Frontal cortex (tissue), 3 donors: ENCODE measurements at regions not wholly inside any gene's neighbourhood (a gene's known extent, or its start where the extent isn't known, plus 50 kb on each side); places are given as distances from the start of the nearest gene placed in this dataset.

ENCODE experiments used
- DNase-seq, 2 donors: peaks; one replicate each; pipeline ENCODE4 v3.0.0; 2012; ENCODE audit warnings: low spot score in 2 of 2
- FAIRE-seq: peaks from 2 replicates; lab custom pipeline; 2012; peaks lifted over from hg19 to GRCh38; lab: Jason Lieb, UNC
- donor health status: control.
- donor health status: control.
- donor health status: control.

DNA sequence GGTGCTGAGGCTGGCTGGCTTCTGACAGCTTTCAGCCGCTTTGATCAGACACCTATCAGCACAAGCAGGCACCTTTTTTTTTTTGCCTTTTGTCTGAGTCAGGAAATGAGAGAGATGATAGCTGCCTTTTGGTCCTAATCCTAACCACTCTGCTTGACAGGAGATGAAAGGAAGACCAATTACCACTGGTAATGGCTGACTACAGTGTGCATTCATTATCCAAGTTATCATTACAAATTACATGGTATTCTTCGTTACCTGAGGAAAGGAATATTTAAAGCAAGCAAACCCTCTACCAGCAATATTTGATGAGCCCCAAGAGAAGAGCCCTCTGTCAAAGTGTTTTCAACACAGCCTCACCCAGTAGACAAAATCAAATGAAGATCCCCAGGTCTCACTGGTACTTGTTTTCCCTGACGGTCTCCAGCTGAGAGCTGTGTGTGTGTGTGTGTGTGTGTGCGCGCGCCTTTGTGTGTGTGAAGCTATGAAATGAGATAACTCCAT is 925.7 kb downstream of the DCDC2C start:
- DNase-seq: no peak
- no peak for FAIRE-seq

GRCh38 chr2:4635289-4635688 is 931.9 kb downstream of the DCDC2C start:
- FAIRE-seq (no peak), DNase-seq (no peak)

- FAIRE-seq: no peak
- no peak for DNase-seq
Measured at GRCh38 chr2:4653991-4654390, 950.6 kb downstream of the DCDC2C start.

GRCh38 chr2:4656326-4656725 is 953.0 kb downstream of the DCDC2C start:
- FAIRE-seq (no peak), DNase-seq (no peak)

DNA sequence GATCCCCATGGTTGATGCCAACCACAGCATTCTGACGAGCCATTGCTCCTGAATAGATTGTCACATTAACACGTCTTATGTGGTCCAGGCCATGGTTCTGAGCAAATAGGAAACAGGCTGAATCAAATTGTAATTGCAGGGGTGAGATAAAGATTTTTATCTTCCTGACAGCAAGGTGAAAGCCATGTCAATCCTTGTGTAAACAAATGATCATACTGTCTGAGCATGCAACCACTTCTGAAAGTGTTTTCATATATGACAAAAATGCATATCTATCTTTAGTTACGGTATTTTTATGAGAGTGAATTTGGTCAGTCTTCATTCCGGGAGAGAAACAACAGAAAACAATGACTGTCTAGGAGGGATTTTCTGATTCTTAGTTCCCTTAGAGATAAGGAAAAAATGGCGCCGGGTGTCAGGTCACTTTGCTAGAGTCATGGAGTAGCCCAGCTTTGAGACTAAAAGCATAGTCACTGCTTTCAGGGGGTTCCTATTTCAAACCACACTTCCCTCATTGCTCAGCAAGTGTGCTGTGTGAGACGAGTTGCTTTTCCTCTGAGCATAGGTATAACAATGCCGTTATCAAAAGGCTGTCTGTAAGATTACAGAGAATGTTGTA is 958.9 kb downstream of the DCDC2C start:
- no peak for FAIRE-seq

GRCh38 chr2:4668381-4668780 is 965.0 kb downstream of the DCDC2C start:
- no peak for DNase-seq
- no peak for FAIRE-seq

More for the DNA sequence above, 958.9 kb downstream of the DCDC2C start:
- DNase-seq: no peak

DNA sequence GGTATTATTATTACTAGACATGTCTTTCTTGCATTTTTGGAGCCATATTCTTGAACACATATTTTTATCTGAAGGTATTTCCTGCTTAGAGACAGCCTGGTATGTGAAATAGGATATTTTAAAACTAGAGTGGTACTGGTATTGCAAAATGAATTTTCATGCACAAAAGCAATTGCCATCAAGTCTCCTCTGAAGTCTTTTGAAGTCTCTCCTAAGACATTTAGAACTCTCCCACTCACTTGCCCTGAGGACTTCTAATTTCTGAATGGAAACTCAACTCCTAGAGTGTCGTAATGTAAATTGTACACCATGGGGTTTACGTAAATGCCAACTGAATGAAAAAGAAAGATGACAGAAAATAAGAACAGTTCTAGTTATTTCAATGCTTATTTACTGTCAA is 967.0 kb downstream of the DCDC2C start:
- FAIRE-seq (no peak), DNase-seq (no peak)

DNA sequence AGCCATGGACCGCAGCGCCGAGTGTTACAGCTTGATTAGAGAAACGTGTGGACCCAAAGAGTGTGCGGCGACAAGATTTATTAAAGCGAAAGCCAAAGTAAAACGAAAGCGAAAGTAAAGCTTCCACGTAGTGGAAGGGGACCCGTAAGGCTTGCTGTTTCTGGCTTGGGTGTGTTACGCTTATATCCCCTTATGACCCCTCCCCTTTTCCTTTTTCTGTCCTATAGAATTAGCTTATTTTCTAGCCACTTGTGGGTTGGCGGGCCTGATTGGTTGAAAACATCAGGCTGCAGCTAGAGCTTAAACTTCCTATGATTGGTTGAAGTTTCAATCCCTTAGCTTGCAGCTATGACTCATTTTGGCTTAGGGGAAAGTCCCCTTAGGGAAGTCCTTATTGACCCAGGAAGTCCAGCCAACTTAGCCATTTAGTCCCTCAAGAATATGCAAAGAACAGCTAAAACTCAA is 969.7 kb downstream of the DCDC2C start:
- no peak for FAIRE-seq
- no peak for DNase-seq

GRCh38 chr2:4674007-4674406 is 970.6 kb downstream of the DCDC2C start:
- DNase-seq: no peak
- no peak for FAIRE-seq

GRCh38 chr2:4675295-4675694 is 971.9 kb downstream of the DCDC2C start:
- DNase-seq: no peak
- no peak for FAIRE-seq

DNA sequence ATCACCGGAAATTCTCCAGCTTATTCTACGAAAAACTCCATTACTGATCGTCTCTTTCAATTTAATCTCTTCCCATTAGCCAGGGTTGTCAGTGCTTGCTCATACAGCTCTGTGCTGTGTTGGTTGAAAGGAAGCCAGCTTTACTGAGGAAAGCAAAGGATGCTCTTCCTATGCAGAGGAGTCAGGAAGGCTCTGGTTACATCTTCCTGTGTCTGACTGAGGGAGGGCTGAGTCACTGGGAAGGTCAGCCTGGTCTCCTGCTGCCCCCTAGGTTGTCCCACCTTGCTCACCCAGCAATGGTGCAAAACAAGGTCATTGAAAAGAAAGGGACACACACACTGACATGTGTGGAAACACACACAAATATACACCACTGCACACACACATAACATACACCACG is 975.6 kb downstream of the DCDC2C start:
- FAIRE-seq: no peak
- no peak for DNase-seq

DNA sequence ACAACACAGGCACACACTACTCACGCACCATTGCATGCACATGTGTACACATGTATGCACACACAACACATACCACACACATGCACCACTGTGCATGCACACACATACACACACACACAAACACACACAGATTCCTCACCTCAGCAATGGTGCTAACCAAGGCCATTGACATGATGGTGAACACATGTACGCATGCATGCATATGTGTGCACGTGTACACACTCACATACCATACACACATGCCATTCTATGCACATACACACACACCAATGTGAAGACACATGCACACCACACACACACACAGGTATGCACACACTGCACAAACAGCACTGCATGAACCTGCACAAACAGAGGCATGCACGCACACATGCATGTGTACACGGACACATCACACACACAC is 976.0 kb downstream of the DCDC2C start:
- FAIRE-seq: no peak

GRCh38 chr2:4684921-4685320 is 981.5 kb downstream of the DCDC2C start:
- no peak for FAIRE-seq
- no peak for DNase-seq

More for the DNA sequence above, 976.0 kb downstream of the DCDC2C start:
- no peak for DNase-seq

DNA sequence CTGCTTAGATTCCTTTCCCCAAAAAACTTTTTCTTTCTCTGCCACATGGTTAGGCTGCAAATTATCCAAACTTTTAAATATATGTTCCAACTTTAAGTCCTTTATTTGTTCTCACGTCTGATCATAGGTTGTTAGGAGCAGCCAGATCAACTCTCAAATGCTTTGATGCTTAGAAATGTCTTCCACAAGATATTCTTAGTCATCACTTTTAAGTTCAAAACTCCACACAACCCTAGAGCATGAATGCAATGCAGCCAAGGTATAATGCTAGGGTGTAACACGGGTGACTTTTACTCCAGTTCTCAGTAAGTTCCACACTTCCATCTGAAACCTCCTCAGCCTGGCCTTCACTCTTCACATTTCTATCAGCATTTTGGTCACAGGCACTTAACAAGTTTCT is 987.5 kb downstream of the DCDC2C start:
- no peak for DNase-seq
- no peak for FAIRE-seq

- DNase-seq (peak in 1 of 2 donors; percentile 3), FAIRE-seq (no peak)
Measured at GRCh38 chr2:4693266-4693665, 989.9 kb downstream of the DCDC2C start.

DNA sequence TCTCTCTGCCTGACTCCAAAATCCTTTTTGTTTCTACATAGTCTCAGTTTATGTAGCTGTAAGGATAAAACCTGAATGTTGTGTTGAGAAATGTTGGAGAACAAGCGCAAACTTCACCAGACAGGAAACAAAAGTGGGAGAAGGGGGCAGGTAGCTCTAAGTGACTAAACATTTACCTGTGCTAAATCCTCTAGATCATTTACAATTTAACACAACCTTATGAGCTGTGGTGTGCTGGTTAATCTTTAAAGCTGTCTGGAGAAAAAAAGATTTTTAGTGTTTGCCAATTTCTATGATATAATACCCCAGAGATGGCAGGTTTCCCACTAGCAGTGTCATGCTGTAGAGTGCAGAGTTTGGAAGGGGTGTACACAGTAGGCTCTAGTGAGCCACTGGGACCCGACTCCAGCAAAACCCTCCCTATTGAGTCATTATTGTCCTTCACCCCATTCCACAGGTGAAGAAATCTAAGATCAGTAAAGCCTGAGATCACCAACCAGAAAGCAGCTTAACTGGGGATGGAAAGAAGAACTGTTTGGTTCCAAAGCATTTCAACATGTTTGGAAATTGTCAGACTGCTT is 992.0 kb downstream of the DCDC2C start:
- no peak for FAIRE-seq

DNA sequence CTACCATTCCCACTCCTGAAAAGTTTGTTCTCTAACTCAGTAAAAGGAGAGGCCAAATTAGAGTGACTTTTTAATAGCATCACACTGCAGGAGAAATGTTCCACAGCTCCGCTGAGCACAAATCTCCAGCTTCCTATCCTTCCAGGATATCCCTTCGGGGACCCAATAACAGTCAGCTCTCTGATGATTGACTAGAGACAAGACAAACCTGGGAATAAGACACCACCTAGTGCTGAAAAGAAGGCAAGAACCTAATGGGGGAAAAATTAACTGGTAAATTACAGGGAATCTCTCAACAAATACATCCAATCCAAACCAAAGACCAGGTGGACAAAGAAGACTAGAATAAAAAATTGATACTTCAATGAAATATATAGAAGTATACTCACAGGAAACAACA is 977.1 kb upstream of the SOX11 start:
- no peak for DNase-seq
- FAIRE-seq: no peak

More for the DNA sequence above, 992.0 kb downstream of the DCDC2C start:
- DNase-seq: no peak

GRCh38 chr2:4718777-4719176 is 973.4 kb upstream of the SOX11 start:
- DNase-seq: no peak
- FAIRE-seq: no peak

- FAIRE-seq: no peak
- no peak for DNase-seq
Measured at GRCh38 chr2:4725618-4726017, 966.6 kb upstream of the SOX11 start.

DNA sequence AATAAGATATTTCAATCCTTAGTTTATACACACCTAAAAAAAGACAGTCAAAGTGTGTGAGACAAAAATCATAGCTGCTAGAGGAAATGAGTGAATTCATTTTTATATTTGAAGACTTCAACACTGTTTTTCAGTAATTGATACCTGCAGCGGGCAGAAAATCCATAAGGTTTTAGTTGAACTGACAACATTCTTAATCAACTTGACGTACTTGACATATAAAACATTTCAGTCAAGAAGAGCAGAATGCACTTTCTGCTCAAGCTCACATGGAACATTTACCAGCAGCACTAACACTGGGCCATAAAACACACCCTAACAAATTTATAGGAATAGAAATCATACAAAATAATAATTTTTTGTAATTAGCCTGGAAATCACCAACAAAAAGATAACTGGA is 959.6 kb upstream of the SOX11 start:
- DNase-seq (no peak), FAIRE-seq (no peak)

- FAIRE-seq: no peak
- DNase-seq: peak in 1 of 2 donors; percentile 1
Measured at GRCh38 chr2:4745056-4745991, 946.9 kb upstream of the SOX11 start.
